Esophagus muscularis mucosa (tissue), 3 donors: ENCODE measurements at regions not wholly inside any gene's neighbourhood (a gene's known extent, or its start where the extent isn't known, plus 50 kb on each side); places are given as distances from the start of the nearest gene placed in this dataset.
"Not testable (repeated sequence)": the region's sequence is repeated elsewhere in the genome, so short reads cannot be mapped to it uniquely, and the experiment has no call there.

Experiments used
- EP300 ChIP-seq: sonication (generic); formaldehyde crosslinking; IDR thresholded peaks from one replicate; pipeline ENCODE4 v1.6.1; 2017; ENCODE audit warnings: antibody characterized with exemption
- POLR2A ChIP-seq: fragments of 450-650 bp; IDR thresholded peaks from one replicate; pipeline ENCODE4 v1.6.1; 2017; ENCODE audit warnings: antibody characterized with exemption, moderate library complexity, mild to moderate bottlenecking, low read depth
- POLR2AphosphoS5 ChIP-seq, 2 donors: sonication (generic); formaldehyde crosslinking; IDR thresholded peaks; one replicate each; pipeline ENCODE4 v1.6.1; 2017; ENCODE audit warnings: antibody characterized with exemption in 2 of 2

DNA sequence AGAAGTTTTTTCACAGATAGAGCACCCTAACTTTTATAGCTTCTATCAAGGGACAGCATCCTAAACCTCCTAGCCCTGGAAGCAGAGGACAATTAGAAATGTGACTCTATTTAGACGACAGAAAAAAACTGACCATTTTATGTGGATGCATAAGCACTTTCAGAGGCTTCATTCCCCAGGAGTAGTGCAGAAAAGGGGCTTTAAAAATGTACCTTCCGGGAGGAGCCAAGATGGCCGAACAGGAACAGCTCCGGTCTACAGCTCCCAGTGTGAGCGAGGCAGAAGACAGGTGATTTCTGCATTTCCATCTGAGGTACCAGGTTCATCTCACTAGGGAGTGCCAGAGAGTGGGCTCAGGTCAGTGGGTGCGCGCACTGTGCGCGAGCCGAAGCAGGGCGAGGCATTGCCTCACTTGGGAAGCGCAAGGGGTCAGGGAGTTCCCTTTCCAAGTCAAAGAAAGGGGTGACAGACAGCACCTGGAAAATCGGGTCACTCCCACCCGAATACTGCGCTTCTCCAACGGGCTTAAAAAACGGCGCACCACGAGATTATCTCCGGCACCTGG is 416.4 kb upstream of the C1orf87 start:
- not testable (repeated sequence) for TF ChIP-seq POLR2AphosphoS5 (IDR thresholded peaks at IDR 0.05); POLR2A; EP300
